ENCODE measurements at regions not wholly inside any gene's neighbourhood (a gene's known extent, or its start where the extent isn't known, plus 50 kb on each side); places are given as distances from the start of the nearest gene placed in this dataset.

DNA sequence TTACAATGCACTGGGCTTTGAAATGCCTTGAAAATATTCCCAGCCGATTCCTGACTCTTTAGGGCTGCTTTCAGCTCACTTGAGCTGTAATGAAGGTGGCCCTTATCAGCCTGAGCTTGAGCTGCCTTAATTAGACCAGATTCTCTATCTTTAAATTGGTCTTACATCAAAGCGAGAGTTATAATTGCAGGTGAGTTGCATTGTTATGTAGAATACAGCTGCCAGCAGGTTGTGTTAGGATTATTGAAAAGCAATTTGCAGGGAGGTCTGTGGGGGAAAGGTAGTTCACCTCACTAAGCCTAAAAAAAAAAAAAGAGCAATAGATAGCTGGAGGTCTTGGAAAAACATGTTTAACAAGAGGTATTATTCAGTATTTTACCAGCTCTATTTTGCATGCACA, 142.2 kb upstream of the HABP2 start:
- Mint-ChIP-seq H3K27ac (no peak overlapping the region), H3K27me3 (peaks cover 55% of the 10 kb centered on the region), H3K36me3 (ENCODE audit: low read depth) (no peaks in the 10 kb centered on the region), H3K4me3 (no peak overlapping the region), H3K4me1 (no peaks in the 10 kb centered on the region)
- no peak for ATAC-seq
- no peaks in the 10 kb centered on the region for H3K9me3 ChIP-seq (ENCODE audit: control insufficient read depth, low read length, poor library complexity, severe bottlenecking)
- no peak for DNase-seq

DNA sequence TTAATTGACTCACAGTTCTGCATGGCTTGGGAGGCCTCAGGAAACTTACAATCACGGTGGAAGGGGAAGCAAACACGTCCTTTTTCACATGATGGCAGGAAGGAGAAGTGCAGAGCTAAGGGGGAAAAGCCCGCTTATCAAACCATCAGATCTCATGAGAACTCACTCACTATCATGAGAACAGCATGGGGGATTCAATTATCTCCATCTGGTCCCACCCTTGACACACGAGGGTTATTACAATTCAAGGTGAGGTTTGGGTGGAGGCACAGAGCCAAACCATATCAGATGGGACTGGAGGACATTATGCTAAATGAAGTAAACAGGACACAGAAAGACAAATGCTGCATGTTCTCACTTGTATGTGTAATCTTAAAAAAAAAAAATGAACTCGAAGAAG, 141.4 kb upstream of the HABP2 start:
- no peaks in the 10 kb centered on the region for H3K4me1 Mint-ChIP-seq
- peaks cover 56% of the 10 kb centered on the region for H3K27me3 Mint-ChIP-seq
- no peaks in the 10 kb centered on the region for H3K36me3 Mint-ChIP-seq (ENCODE audit: low read depth)
- no peak for DNase-seq
- H3K4me3 Mint-ChIP-seq, result no peak overlapping the region
- no peaks in the 10 kb centered on the region for H3K9me3 ChIP-seq (ENCODE audit: control insufficient read depth, low read length, poor library complexity, severe bottlenecking)
- no peak for ATAC-seq
- no peak overlapping the region for H3K27ac Mint-ChIP-seq

DNA sequence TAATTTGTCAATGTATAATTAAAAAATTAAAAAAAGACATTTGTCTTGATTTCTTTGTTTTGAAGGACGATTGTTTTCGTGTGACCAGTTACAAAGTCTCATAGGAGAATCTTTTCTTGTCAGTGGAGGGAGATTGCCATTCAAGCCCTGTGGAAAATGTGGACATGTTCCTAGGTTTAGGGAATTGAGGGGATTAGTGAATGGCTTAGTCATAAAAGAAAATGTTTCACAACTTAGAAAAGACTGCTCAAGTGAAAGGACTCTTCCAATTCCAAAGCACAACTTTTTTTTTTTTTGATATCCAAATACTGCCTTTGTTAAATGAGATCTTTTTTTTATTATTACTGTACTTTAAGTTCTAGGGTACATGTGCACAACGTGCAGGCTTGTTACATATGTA, 140.7 kb upstream of the HABP2 start:
- H3K27ac Mint-ChIP-seq, result no peak overlapping the region
- no peaks in the 10 kb centered on the region for H3K36me3 Mint-ChIP-seq (ENCODE audit: low read depth)
- ATAC-seq (no peak), DNase-seq (no peak)
- H3K4me3 Mint-ChIP-seq, result no peak overlapping the region
- H3K4me1 Mint-ChIP-seq, result no peaks in the 10 kb centered on the region
- peaks cover 53% of the 10 kb centered on the region for H3K27me3 Mint-ChIP-seq
- H3K9me3 ChIP-seq (ENCODE audit: control insufficient read depth, low read length, poor library complexity, severe bottlenecking), result no peaks in the 10 kb centered on the region

DNA sequence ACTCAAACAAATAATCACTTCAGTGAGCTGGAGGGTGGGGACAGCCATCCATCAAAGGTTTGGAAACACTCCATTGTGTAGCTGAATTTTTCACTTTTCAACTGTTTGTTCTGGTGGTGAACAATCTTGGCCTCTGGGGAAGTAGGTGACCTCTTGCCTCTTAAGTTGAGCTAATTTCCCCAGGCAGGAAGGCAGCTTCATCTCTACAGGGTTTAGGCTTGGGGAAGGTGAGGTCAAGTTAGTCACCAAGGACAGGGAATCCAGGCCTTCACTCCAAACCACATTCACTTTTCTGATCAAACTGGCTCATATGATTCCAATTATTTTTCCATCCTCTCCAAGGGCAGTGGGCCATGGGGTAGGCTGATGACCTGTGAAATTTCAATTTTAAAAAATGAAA, 138.3 kb upstream of the HABP2 start:
- Mint-ChIP-seq H3K4me3 (no peak overlapping the region), H3K4me1 (no peaks in the 10 kb centered on the region), H3K36me3 (ENCODE audit: low read depth) (no peaks in the 10 kb centered on the region), H3K27me3 (peaks cover 33% of the 10 kb centered on the region), H3K27ac (no peak overlapping the region)
- no peaks in the 10 kb centered on the region for H3K9me3 ChIP-seq (ENCODE audit: control insufficient read depth, low read length, poor library complexity, severe bottlenecking)
- no peak for DNase-seq
- ATAC-seq, result no peak

DNA sequence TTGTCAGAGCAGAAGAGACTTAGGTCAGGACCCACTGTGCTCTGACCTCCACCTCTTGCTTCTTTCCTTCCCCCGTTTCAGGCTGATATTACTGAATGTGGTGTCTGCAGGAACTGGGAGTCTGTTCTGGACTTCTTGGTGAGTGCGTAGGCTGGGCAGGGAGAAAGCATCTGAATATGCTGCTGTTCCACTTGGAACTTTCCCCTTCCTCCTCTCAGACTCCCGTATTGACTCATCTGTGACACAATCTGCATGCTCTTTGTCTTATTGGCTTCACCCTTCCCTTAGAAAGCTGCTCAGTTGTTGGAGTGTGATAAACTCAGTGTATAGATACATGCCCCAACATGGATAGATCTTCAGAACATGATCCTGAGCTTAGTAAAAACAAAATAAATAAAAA, 137.6 kb upstream of the HABP2 start:
- H3K4me1 Mint-ChIP-seq, result no peaks in the 10 kb centered on the region
- no peak for DNase-seq
- H3K27ac Mint-ChIP-seq, result no peak overlapping the region
- H3K9me3 ChIP-seq (ENCODE audit: control insufficient read depth, low read length, poor library complexity, severe bottlenecking), result no peaks in the 10 kb centered on the region
- peaks cover 26% of the 10 kb centered on the region for H3K27me3 Mint-ChIP-seq
- no peak overlapping the region for H3K4me3 Mint-ChIP-seq
- ATAC-seq, result no peak
- H3K36me3 Mint-ChIP-seq (ENCODE audit: low read depth), result no peaks in the 10 kb centered on the region

DNA sequence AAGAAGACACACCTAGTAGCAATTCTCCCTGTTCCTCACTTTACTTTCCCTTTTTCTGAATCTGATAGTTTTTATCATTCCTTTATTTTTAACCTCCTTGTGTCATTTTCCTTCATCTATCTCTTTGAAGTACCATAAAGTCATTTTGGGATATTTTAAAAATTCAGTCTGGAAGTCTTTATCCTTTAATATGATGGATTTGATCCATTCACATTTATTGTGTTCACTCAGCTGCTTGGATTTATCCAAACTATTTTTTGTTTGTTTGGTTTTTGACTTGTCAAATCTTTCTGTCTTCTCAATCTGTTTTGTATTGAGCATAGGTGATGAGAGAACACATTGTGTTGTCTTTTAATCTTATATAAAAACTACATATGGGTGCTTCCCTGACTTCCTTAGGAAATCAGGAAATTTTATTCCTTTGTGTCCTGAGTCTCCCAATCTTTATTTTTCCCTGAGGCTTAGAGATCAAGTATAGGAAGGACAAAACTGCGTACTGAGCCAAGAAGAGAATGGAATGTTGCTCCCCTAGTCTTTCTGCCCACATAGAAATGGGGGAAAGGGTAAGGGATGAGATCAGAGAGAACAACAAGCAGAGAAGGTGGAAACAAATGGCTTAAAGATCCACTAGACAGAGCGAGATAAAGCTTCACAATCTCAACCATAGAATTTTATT, 132.7 kb upstream of the HABP2 start:
- Mint-ChIP-seq H3K27me3 (peaks cover 15% of the 10 kb centered on the region), H3K4me3 (no peak overlapping the region), H3K27ac (no peak overlapping the region), H3K36me3 (ENCODE audit: low read depth) (no peaks in the 10 kb centered on the region), H3K4me1 (no peaks in the 10 kb centered on the region)
- DNase-seq, result no peak
- ATAC-seq, result no peak
- no peaks in the 10 kb centered on the region for H3K9me3 ChIP-seq (ENCODE audit: control insufficient read depth, low read length, poor library complexity, severe bottlenecking)

DNA sequence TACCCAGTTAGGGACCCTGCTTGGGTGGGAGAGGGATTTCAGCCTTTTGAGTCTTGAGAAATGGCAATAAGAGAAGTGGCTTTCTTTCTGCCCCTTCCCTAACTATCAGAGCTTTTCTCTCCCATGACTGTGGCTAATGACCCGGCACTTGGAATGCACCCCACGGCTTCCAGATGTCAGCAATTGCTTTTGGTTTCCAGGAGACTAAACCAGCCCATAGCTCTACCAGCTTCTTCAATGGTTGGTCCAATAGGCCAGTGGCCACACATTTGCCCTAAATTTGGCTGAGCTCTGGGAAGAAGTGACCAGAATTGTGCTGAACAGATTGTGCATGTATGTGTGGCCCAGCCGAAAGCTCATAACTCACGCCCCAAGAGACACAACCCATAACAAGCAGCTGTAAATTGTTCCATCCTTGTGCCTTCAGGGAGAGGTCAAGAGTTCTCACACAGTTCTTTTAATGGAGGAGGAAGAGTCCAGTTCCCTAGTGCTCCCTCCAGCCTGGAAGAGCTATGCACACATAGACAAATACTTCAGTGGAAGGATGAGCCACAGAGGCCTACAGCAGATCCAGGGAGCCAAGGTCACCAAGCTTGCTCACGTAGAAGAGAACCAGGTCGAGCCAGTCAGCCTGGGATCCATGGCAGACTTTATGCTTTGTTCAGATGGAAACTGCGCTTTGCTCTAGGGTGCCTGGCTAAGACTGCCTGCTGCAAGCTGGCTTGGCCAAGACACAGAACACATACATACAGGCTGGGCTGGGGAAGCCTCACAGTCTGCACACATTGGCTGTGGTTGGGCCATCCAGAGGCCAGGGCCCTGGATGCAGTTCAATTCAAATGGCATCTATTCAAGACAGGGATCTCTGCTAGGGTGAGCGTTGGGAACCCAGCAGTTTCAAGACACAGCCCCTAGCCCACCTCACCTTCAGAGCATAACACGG, 131.8 kb upstream of the HABP2 start:
- peaks cover 15% of the 10 kb centered on the region for H3K27me3 Mint-ChIP-seq
- H3K4me1 Mint-ChIP-seq, result no peaks in the 10 kb centered on the region
- ATAC-seq (no peak), DNase-seq (no peak)
- no peak overlapping the region for H3K27ac Mint-ChIP-seq
- no peak overlapping the region for H3K4me3 Mint-ChIP-seq
- H3K36me3 Mint-ChIP-seq (ENCODE audit: low read depth), result no peaks in the 10 kb centered on the region
- no peaks in the 10 kb centered on the region for H3K9me3 ChIP-seq (ENCODE audit: control insufficient read depth, low read length, poor library complexity, severe bottlenecking)

DNA sequence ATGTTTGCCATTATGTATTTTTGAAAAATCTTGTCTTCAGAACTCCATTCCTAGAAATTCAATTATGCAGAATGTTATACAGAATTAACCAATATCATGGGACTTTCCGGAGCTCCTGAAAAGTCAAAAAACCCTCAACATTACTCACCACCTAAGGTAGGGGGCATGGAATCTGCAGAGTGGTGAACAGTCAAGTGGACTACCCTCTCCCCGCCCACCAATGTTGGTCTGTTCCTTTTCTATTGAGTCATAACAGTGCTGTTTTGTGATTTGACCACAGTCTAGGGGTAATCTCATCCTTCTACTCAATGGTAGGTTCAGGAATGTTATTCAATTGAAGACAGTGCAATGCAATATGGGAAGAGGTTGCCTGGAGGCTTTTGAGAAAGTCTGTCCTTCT, 130.5 kb upstream of the HABP2 start:
- DNase-seq (no peak), ATAC-seq (no peak)
- Mint-ChIP-seq H3K27me3 (peaks cover 11% of the 10 kb centered on the region), H3K4me3 (no peak overlapping the region), H3K27ac (no peak overlapping the region), H3K36me3 (ENCODE audit: low read depth) (no peaks in the 10 kb centered on the region), H3K4me1 (no peaks in the 10 kb centered on the region)
- no peaks in the 10 kb centered on the region for H3K9me3 ChIP-seq (ENCODE audit: control insufficient read depth, low read length, poor library complexity, severe bottlenecking)

DNA sequence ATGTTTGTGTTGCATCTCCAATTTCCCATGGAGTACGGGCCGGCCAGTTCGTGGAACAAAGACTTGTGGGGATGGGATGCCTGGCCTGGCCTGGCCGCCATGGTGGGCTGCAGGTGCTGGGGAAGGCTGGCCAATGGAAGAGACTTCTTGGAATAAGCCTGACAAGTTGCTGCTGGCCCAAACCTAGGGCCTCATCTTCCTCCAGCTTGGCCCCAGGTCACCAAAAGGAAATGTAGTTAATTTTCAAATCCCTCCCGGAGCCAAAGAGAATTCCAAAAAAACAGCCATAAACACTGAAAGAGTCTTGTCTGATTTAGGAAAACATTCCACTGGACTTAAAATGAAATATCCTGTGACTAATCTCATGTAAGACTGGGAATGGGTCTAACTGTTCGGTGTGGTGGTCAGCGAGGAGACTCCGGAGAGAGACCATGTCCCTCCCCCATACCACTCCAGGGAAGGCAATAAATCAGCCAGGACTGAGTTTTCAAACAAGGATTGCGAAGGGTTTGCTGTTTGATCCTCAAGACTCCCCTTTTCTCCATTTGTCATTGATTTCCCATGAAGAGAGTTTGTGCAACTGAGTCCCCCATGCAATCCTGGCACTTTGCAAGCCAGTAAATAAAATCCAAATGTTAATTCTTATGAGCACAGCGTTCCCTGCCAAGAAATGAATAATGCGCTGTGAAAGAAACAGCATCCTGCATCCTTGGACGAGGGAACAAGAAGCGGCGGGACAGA, 128.7 kb upstream of the HABP2 start:
- no peaks in the 10 kb centered on the region for H3K9me3 ChIP-seq (ENCODE audit: control insufficient read depth, low read length, poor library complexity, severe bottlenecking)
- H3K4me1 Mint-ChIP-seq, result no peaks in the 10 kb centered on the region
- H3K36me3 Mint-ChIP-seq (ENCODE audit: low read depth), result no peaks in the 10 kb centered on the region
- H3K27ac Mint-ChIP-seq, result no peak overlapping the region
- peaks cover 11% of the 10 kb centered on the region for H3K27me3 Mint-ChIP-seq
- DNase-seq (no peak), ATAC-seq (no peak)
- H3K4me3 Mint-ChIP-seq, result no peak overlapping the region

DNA sequence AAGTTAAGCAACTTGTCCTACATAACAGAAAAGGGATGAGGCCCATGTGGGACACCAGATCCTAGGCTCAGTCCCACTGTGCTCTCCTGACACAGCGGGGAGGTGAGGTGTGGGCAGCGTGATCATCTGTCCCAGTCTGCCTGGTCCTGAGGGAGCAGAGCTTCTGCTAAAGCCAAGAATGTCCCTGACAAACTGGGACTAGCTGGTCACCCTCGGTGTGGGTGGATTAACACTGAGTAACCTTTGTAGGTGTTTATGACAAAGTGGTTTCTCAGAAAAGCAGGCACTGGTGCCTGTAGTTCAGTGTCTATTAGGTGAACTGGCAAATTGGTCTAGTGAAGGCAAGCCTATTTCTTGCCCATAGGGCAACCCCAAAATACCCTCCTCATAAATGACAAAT, 127.8 kb upstream of the HABP2 start:
- Mint-ChIP-seq H3K27me3 (peaks cover 11% of the 10 kb centered on the region), H3K36me3 (ENCODE audit: low read depth) (no peaks in the 10 kb centered on the region), H3K4me3 (no peak overlapping the region), H3K27ac (no peak overlapping the region), H3K4me1 (no peaks in the 10 kb centered on the region)
- ATAC-seq (no peak), DNase-seq (no peak)
- no peaks in the 10 kb centered on the region for H3K9me3 ChIP-seq (ENCODE audit: control insufficient read depth, low read length, poor library complexity, severe bottlenecking)

DNA sequence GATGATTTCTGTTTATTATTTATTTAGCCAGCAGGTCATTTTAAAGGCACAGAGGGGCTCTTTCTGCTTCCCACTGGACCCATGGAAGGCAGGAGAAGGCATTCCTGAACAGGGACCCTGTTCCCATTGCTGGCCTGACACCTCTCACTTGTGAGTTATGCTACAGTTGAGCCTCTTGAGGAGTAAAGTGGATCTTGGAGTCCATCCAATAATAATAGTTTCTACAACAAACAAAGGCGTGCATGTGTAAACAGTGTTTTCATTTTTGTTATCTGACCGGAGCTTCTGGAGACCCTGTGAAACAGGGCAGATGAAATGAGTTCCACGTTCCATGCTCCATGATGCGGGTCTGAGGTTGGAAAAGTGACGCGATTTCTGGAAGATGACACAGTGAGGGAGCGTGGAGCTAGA, 127.3 kb upstream of the HABP2 start:
- no peaks in the 10 kb centered on the region for H3K36me3 Mint-ChIP-seq (ENCODE audit: low read depth)
- H3K4me3 Mint-ChIP-seq, result no peak overlapping the region
- peaks cover 11% of the 10 kb centered on the region for H3K27me3 Mint-ChIP-seq
- DNase-seq (no peak), ATAC-seq (no peak)
- H3K9me3 ChIP-seq (ENCODE audit: control insufficient read depth, low read length, poor library complexity, severe bottlenecking), result no peaks in the 10 kb centered on the region
- no peaks in the 10 kb centered on the region for H3K4me1 Mint-ChIP-seq
- H3K27ac Mint-ChIP-seq, result no peak overlapping the region

DNA sequence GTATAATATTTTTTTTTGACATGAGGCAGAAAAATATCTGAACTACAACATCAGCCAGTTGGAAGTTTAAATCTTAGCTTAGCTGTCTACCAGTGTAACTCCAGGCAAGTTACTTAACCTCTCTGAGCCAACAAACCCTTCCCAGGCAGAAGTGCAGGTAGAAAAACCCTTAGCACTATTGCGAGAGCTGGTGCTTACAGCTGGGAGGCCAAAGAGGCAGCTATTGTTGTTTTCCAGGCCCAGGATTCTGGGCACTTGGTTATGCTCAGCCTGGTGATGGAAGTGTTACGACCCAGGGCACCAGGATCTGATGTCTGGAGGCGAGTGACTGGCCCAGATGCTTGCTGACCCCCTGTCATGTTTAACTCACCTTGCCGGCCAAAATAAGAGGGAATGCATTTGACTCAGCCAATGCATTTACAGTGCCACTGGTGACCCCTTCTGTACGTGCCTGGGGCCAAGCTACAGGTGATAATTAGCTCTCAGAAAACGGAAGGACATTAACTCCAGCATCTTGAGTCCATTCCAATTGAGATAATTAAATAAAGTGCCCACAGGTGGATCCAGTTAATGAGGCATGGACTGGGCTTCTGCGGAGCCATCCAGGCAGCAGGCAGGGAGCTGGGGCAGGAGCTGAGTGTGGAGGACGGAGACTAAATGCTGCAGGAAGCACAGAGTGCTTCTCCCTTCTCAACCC, 126.5 kb upstream of the HABP2 start:
- Mint-ChIP-seq H3K4me1 (no peaks in the 10 kb centered on the region), H3K4me3 (no peak overlapping the region), H3K27me3 (peaks cover 11% of the 10 kb centered on the region), H3K36me3 (ENCODE audit: low read depth) (no peaks in the 10 kb centered on the region), H3K27ac (no peak overlapping the region)
- no peak for DNase-seq
- no peaks in the 10 kb centered on the region for H3K9me3 ChIP-seq (ENCODE audit: control insufficient read depth, low read length, poor library complexity, severe bottlenecking)
- no peak for ATAC-seq

DNA sequence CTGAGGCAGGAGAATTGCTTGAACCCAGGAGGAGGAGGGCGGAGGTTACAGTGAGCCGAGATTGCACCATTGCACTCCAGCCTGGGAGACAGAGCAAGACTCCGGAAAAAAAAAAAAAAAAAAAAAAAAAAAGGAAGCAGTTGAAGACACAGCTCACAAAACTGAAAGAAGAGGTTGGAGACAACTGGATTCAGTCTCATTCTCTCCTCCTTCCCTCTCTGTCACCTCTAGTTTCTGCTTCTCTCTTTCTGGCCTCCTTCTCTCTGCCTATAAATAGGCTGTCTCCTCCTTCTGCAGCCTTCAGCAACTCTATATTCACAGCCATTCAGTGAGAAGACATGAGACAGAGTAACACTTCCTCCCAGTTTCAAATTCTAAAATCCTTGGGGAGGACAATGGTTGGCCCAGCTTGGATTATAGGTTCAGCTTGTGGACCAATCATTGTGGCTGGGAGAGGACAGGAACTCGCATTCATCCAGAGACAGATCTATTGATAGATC, 125.6 kb upstream of the HABP2 start:
- Mint-ChIP-seq H3K27me3 (peaks cover 11% of the 10 kb centered on the region), H3K4me1 (no peaks in the 10 kb centered on the region), H3K27ac (no peak overlapping the region), H3K36me3 (ENCODE audit: low read depth) (no peaks in the 10 kb centered on the region), H3K4me3 (no peak overlapping the region)
- H3K9me3 ChIP-seq (ENCODE audit: control insufficient read depth, low read length, poor library complexity, severe bottlenecking), result no peaks in the 10 kb centered on the region
- ATAC-seq, result no peak
- no peak for DNase-seq
